GM18861 (cell line): ENCODE measurements at regions not wholly inside any gene's neighbourhood (a gene's known extent, or its start where the extent isn't known, plus 50 kb on each side); places are given as distances from the start of the nearest gene placed in this dataset.

Experiments
- ATAC-seq: cut with Tn5 transposase; IDR thresholded peaks from one replicate; pipeline ENCODE4 v1.9.1; 2021; ENCODE audit not compliant: unreplicated experiment

- ATAC-seq, result no peak
Measured at GRCh38 chr11:100635194-100635593, 51.9 kb upstream of the ARHGAP42 start.

- ATAC-seq, result no peak
Measured at GRCh38 chr11:100636536-100636935, 50.6 kb upstream of the ARHGAP42 start.
